ENCODE measurements at regions not wholly inside any gene's neighbourhood (a gene's known extent, or its start where the extent isn't known, plus 50 kb on each side); places are given as distances from the start of the nearest gene placed in this dataset.

DNA sequence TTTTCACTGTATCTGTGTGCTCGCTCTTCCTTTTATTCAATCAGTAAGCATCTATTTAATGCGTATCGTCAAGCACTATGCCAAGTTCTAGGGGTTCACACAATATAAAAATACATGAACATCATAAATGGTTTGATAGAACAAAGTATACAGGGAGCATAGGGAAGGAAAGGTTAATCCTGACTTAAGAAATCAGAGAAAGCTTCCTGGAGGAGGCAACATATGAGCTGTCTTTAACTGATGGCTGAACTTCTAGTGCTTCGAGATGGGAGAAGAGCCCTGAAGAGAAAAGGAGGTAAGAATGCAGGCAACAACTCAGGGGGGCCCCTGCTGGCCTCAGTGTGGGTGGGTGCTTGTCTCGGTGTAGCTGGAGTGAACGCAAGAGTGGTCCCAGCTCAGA is 63.6 kb upstream of the GALNT2 start:
- Mint-ChIP-seq H3K27ac (no peak overlapping the region), H3K27me3 (ENCODE audit: low read depth) (peaks cover 34% of the 10 kb centered on the region), H3K4me1 (no peaks in the 10 kb centered on the region), H3K4me3 (no peak overlapping the region), H3K9me3 (no peaks in the 10 kb centered on the region), H3K36me3 (no peaks in the 10 kb centered on the region)
- DNase-seq (ENCODE audit: low spot score in 2 of 2, unreplicated experiment in 2 of 2), result no peak
- TF ChIP-seq, protein P1, sequence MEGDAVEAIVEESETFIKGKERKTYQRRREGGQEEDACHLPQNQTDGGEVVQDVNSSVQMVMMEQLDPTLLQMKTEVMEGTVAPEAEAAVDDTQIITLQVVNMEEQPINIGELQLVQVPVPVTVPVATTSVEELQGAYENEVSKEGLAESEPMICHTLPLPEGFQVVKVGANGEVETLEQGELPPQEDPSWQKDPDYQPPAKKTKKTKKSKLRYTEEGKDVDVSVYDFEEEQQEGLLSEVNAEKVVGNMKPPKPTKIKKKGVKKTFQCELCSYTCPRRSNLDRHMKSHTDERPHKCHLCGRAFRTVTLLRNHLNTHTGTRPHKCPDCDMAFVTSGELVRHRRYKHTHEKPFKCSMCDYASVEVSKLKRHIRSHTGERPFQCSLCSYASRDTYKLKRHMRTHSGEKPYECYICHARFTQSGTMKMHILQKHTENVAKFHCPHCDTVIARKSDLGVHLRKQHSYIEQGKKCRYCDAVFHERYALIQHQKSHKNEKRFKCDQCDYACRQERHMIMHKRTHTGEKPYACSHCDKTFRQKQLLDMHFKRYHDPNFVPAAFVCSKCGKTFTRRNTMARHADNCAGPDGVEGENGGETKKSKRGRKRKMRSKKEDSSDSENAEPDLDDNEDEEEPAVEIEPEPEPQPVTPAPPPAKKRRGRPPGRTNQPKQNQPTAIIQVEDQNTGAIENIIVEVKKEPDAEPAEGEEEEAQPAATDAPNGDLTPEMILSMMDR (IDR thresholded peaks at IDR 0.05; ENCODE audit: unreplicated experiment), result no peak

DNA sequence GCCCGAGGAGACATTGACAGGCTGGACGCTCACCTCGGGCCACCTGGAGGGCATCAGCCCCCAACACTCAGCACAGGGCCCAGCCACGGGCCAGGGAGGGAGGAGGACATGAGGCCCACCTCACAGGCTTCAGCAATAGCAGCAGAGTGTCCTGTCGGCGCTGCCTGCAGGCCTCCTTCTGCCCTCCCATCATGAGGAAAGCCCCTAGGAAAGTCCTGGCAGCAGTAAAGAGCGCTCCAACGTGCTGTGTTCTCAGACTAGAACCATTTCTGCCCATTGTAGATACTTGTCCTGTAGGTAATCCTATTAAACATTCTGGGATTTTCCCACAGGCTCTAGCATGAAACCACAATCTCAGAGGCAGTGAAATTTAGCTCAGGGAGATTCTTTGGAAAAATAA is 62.0 kb upstream of the GALNT2 start:
- Mint-ChIP-seq H3K27ac (no peak overlapping the region), H3K9me3 (no peaks in the 10 kb centered on the region), H3K27me3 (ENCODE audit: low read depth) (peaks cover 36% of the 10 kb centered on the region), H3K4me3 (no peak overlapping the region), H3K4me1 (no peaks in the 10 kb centered on the region), H3K36me3 (no peaks in the 10 kb centered on the region)
- TF ChIP-seq, protein P1 (IDR thresholded peaks at IDR 0.05; ENCODE audit: unreplicated experiment), result no peak
- DNase-seq (ENCODE audit: low spot score in 2 of 2, unreplicated experiment in 2 of 2), result no peak

DNA sequence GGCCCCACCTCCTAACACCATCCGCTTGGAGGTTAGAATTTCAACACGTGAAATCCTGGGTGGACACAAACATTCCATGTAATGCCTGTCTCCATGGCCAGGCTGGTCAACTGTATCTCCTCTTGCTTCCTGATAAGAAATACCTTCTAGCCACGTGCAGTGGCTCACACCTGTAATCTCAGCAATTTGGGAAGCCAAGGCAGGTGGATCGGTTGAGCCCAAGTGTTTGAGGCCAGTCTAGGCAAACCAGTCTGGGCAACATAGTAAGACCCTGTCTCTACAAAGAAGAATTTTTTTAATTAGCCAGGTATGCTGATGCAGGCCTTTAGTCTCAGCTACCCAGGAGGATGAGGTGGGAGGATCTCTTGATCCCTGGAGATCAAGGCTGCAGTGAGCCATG is 58.3 kb upstream of the GALNT2 start:
- H3K4me3 Mint-ChIP-seq, result no peak overlapping the region
- no peaks in the 10 kb centered on the region for H3K36me3 Mint-ChIP-seq
- TF ChIP-seq, protein P1 (IDR thresholded peaks at IDR 0.05; ENCODE audit: unreplicated experiment), result no peak
- H3K27me3 Mint-ChIP-seq (ENCODE audit: low read depth), result peaks cover 30% of the 10 kb centered on the region
- no peaks in the 10 kb centered on the region for H3K9me3 Mint-ChIP-seq
- no peaks in the 10 kb centered on the region for H3K4me1 Mint-ChIP-seq
- H3K27ac Mint-ChIP-seq, result no peak overlapping the region
- DNase-seq (ENCODE audit: low spot score in 2 of 2, unreplicated experiment in 2 of 2), result no peak

DNA sequence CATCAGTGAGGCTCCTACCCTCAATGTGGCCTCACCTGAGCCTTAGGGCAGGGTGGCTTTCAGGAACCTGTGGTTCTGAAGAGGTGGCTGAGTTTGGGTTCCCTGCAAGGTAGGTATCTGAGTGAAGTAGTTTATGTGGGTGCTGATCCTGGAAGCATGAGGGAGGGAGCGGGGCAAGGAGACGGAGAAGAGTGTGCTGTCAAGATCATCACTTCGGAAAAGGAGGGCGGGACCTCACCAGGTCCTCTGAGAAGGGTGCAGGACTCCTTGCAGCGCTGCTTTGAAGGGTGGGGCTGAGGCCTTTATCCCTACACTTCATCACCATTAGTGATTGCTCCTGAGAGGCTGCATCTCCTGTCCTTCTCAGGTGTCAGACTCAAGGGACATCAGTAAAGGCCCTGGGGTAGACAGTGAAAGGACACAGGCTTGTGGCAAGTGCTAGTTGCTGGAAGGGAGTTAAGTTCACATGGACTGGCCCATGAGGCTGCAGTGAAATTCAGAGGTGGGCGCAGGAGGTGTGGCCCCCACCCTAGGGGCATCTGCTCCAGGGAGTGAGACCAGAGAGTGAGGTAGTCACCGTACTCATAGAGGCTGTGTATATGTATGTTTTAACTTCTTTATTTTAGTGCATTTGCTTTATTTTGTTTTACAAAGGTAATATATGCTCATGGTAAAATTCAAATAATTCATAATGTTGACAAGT is 57.3 kb upstream of the GALNT2 start:
- Mint-ChIP-seq H3K4me3 (no peak overlapping the region), H3K27me3 (ENCODE audit: low read depth) (peaks cover 29% of the 10 kb centered on the region), H3K27ac (no peak overlapping the region), H3K36me3 (no peaks in the 10 kb centered on the region), H3K9me3 (no peaks in the 10 kb centered on the region), H3K4me1 (no peaks in the 10 kb centered on the region)
- no peak for DNase-seq (ENCODE audit: low spot score in 2 of 2, unreplicated experiment in 2 of 2)
- TF ChIP-seq, protein P1 (IDR thresholded peaks at IDR 0.05; ENCODE audit: unreplicated experiment), result no peak

DNA sequence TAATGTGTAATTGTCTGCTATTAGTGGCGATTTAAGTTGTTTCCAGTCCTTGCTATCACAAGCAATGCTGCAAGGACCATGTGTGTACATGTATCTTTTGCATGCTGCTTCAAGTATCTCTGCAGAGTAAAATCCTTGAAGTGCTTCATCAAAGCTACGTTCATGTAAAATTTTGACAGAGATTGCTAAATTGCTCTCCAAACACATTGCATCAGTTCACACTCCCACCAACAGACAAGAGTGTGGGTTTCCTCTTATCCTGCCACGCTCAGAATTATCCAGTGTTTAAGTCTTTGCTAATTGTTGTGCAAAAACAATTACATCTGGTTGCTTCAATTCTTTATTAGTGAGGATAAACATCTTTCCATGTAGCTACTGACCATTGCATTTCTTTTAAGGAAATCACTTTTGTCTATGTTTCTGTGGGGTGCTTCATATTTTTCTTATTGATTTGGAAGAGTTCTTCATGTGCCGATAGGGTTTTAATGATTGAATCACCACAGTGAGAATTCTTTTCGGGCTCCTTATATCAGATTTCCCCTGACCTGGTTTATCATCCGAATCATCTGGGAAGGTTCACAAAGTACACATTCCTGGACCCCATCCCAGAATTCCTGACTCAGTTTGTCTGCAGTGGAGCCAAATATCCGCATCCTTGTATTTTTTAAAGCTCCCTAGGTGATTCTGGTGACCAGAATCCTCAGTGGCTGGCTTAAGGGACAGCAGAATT is 56.3 kb upstream of the GALNT2 start:
- Mint-ChIP-seq H3K36me3 (no peaks in the 10 kb centered on the region), H3K27me3 (ENCODE audit: low read depth) (peaks cover 24% of the 10 kb centered on the region), H3K9me3 (no peaks in the 10 kb centered on the region), H3K4me3 (no peak overlapping the region), H3K27ac (no peak overlapping the region), H3K4me1 (no peaks in the 10 kb centered on the region)
- TF ChIP-seq, protein P1 (IDR thresholded peaks at IDR 0.05; ENCODE audit: unreplicated experiment), result no peak
- no peak for DNase-seq (ENCODE audit: low spot score in 2 of 2, unreplicated experiment in 2 of 2)

Measured in mesothelial cell of epicardium (in vitro differentiated cells).